HL-60 (cell line): ENCODE measurements at regions not wholly inside any gene's neighbourhood (a gene's known extent, or its start where the extent isn't known, plus 50 kb on each side); places are given as distances from the start of the nearest gene placed in this dataset.
"Not testable (repeated sequence)": the region's sequence is repeated elsewhere in the genome, so short reads cannot be mapped to it uniquely, and the experiment has no call there.

Experiments used
- DNase-seq, 2 experiments: peaks; one replicate each; pipeline ENCODE4 v3.0.0-alpha.2; 2010 to 2020; ENCODE audit warnings: low read depth in 1 of 2, low spot score in 1 of 2
- H3K27ac ChIP-seq: fragments of 250-450 bp; sonication (Bioruptor Pico); replicated peaks from 2 replicates; pipeline ENCODE4 v1.5.1; 2020; ENCODE audit warnings: mild to moderate bottlenecking, moderate library complexity
- H3K27me3 ChIP-seq: fragments of 250-450 bp; sonication (Bioruptor Pico); 2 replicates; pipeline ENCODE4 v1.5.1; 2021; ENCODE audit warnings: mild to moderate bottlenecking, moderate library complexity; ENCODE audit not compliant: insufficient read depth, poor library complexity, severe bottlenecking
- H3K4me3 ChIP-seq: replicated peaks from 2 replicates; pipeline ENCODE4 v1.5.1; 2011; ENCODE audit warnings: mild to moderate bottlenecking, control low read depth, low read length; ENCODE audit not compliant: insufficient read depth
- CTCF ChIP-seq: IDR thresholded peaks from one replicate; pipeline ENCODE4 v1.5.1; 2011; ENCODE audit warnings: low read length, control low read depth, inconsistent platforms; ENCODE audit not compliant: insufficient read depth
- GABPA ChIP-seq: IDR thresholded peaks from 2 replicates; pipeline ENCODE4 v1.6.1; 2012; ENCODE audit warnings: low read depth
- POLR2AphosphoS5 ChIP-seq: IDR thresholded peaks from 2 replicates; pipeline ENCODE4 v1.6.1; 2012; ENCODE audit warnings: low read depth
- REST ChIP-seq: IDR thresholded peaks from 2 replicates; pipeline ENCODE4 v1.6.1; 2012; ENCODE audit warnings: low read depth; ENCODE audit not compliant: insufficient replicate concordance
- SPI1 ChIP-seq: IDR thresholded peaks from 2 replicates; pipeline ENCODE4 v1.6.1; 2012; ENCODE audit warnings: low read depth, mild to moderate bottlenecking, borderline replicate concordance

- TF ChIP-seq SPI1: no peak
- TF ChIP-seq GABPA: no peak
- TF ChIP-seq CTCF: no peak
- no peak for TF ChIP-seq POLR2AphosphoS5
- no peak for TF ChIP-seq REST
- no peak for DNase-seq
- Histone ChIP-seq H3K27ac (no peak overlapping the region), H3K4me3 (no peak overlapping the region), H3K27me3 (peaks cover 12% of the 10 kb centered on the region)
These were observed 61.0 kb upstream of the MKI67 start for GRCh38 chr10:128186959-128187787.

- H3K4me3 ChIP-seq: no peak overlapping the region
- H3K27ac ChIP-seq: no peak overlapping the region
- no peak for DNase-seq
- no peak for TF ChIP-seq REST
- TF ChIP-seq CTCF: no peak
- H3K27me3 ChIP-seq: peaks cover 12% of the 10 kb centered on the region
These were observed 61.6 kb upstream of the MKI67 start for GRCh38 chr10:128187788-128188185.

GRCh38 chr10:128189176-128189575 lies 63.0 kb upstream of the MKI67 start:
- no peak overlapping the region for H3K4me3 ChIP-seq
- peaks cover 12% of the 10 kb centered on the region for H3K27me3 ChIP-seq
- no peak overlapping the region for H3K27ac ChIP-seq
- no peak for TF ChIP-seq GABPA
- DNase-seq: no peak

- no peak overlapping the region for H3K4me3 ChIP-seq
- peaks cover 10% of the 10 kb centered on the region for H3K27me3 ChIP-seq
- DNase-seq: no peak
- no peak for TF ChIP-seq GABPA
- TF ChIP-seq POLR2AphosphoS5: no peak
- TF ChIP-seq SPI1: no peak
- no peak for TF ChIP-seq CTCF
- no peak for TF ChIP-seq REST
- no peak overlapping the region for H3K27ac ChIP-seq
These were observed 65.6 kb upstream of the MKI67 start for GRCh38 chr10:128191847-128192246.

GRCh38 chr10:128201826-128202225 lies 75.6 kb upstream of the MKI67 start:
- H3K4me3 ChIP-seq, H3K27me3 ChIP-seq, DNase-seq, H3K27ac ChIP-seq: not testable (repeated sequence)
